MG63 (cell line): ENCODE measurements at regions not wholly inside any gene's neighbourhood (a gene's known extent, or its start where the extent isn't known, plus 50 kb on each side); places are given as distances from the start of the nearest gene placed in this dataset.

ENCODE experiments used
- DNase-seq: peaks from one replicate; pipeline ENCODE4 v3.0.0-alpha.2; 2020
- H3K27me3 ChIP-seq: fragments of 250-450 bp; sonication (Bioruptor Pico); 2 replicates; pipeline ENCODE4 v1.5.1; 2020; ENCODE audit warnings: mild to moderate bottlenecking, moderate library complexity
- H3K36me3 ChIP-seq: fragments of 250-450 bp; sonication (Bioruptor Pico); 2 replicates; pipeline ENCODE4 v1.5.1; 2020; ENCODE audit warnings: mild to moderate bottlenecking, moderate library complexity
- H3K4me3 ChIP-seq: fragments of 250-450 bp; sonication (Bioruptor Pico); 2 replicates; pipeline ENCODE4 v1.5.1; 2020; ENCODE audit warnings: mild to moderate bottlenecking, moderate library complexity
- H3K9me3 ChIP-seq: fragments of 250-450 bp; sonication (Bioruptor Pico); 2 replicates; pipeline ENCODE4 v1.5.1; 2020; ENCODE audit warnings: mild to moderate bottlenecking, moderate library complexity

DNA sequence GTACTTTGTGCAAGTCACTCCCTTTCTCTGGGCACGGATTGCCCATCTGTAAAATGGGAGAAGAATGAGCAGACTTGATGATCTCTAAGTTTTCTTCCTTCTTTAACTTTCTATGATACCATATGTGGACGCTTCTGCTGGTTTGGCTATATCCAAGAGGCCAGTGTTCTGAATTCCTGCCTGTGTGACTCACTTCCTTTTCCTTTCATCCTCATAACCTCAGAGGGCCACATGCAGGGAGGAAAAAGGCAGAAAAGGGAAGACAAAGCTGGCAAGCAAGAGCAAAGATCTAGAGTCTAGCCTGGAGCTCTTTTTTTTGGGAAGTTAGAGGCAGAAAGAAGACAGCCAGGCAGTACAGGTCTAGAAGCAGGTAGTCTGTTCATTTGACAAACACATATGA lies 151.2 kb downstream of the OMA1 start:
- peak; percentile 78 for DNase-seq
- Histone ChIP-seq H3K9me3 (no peaks in the 10 kb centered on the region), H3K27me3 (no peaks in the 10 kb centered on the region), H3K4me3 (no peak overlapping the region), H3K36me3 (no peaks in the 10 kb centered on the region)

DNA sequence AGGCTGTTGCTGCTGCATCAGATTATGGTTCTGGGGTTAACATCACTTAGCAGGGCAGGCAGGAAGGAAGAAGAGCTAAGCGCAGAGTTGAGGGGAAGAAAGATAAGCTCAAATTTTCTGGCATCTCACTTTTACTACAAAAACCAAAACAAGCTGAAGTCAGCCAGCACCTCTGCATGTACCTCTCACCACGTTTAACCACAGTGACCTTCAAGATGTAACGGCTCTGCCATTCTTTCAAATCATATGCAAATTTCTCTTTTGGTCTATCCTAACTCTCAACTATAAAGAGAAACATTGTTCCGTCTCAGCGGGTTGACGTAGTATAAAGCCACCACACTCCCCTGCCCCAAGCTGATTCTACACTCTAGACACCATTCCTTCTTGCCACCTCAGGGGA lies 154.4 kb downstream of the OMA1 start:
- DNase-seq: no peak
- H3K9me3 ChIP-seq: no peaks in the 10 kb centered on the region
- H3K36me3 ChIP-seq: no peaks in the 10 kb centered on the region
- no peaks in the 10 kb centered on the region for H3K27me3 ChIP-seq
- H3K4me3 ChIP-seq: no peak overlapping the region

DNA sequence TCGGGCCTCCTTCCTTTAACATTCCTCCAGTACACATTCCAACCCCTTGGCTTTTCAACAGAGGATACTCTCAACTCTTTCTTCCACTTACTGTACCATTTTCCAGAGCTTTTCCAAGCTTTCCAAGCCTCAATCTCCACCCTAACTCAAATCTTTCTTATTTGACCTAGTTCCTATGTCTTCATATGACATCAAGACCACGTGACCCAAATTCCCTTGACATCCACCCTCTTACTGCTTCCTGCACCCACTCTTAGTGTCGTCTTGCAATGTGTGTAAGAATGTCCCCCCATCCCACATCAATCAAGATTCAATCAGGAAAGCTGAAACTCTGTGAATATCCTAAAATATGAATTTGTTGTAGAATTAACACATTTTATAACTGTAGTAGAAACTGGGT lies 155.0 kb downstream of the OMA1 start:
- Histone ChIP-seq H3K27me3 (no peaks in the 10 kb centered on the region), H3K36me3 (no peaks in the 10 kb centered on the region)

DNA sequence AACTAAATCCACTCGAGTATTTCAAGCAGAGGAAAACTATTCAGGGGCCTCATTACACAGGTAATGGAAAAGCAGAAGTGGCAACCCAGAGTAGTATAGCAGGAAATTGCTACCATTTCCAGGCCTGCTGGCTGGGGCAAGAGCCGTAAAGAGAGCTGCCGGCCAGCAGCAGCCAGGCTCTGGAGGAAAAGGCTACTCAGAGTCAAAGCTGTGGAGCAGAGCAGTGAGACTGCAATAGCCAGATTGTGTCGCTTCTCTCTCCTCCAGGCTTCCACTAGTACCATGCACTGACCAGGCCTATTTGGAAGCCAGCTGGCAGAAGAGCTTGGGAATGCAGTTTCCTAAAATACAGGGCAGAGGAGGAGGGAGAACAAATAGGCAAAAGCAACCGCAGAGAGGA lies 155.5 kb downstream of the OMA1 start:
- no peak for DNase-seq
- H3K27me3 ChIP-seq: no peaks in the 10 kb centered on the region
- no peak overlapping the region for H3K4me3 ChIP-seq
- H3K9me3 ChIP-seq: no peaks in the 10 kb centered on the region
- H3K36me3 ChIP-seq: no peaks in the 10 kb centered on the region

More for the DNA sequence above, 155.0 kb downstream of the OMA1 start:
- Histone ChIP-seq H3K9me3 (no peaks in the 10 kb centered on the region), H3K4me3 (no peak overlapping the region)
- no peak for DNase-seq

DNA sequence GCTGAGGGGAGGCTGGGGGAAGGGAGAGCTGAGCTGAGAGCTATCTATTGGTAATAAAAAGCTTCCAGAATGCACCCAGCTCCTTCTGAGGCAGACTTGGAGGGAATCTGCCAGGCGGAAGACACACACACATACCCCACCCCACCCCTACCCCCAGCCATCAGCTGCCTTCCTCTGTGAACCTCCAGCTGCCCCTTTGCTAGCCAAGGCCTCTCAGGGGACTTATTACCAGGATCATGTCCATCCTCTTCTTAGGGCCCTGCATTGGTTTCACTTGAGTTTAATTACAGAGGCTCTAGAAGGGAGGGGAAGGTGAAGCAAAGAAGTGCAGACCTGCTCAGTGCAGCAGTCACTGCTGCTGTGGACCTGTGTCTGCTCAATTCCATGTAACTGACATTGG lies 156.4 kb downstream of the OMA1 start:
- Histone ChIP-seq H3K4me3 (no peak overlapping the region), H3K36me3 (no peaks in the 10 kb centered on the region), H3K27me3 (no peaks in the 10 kb centered on the region), H3K9me3 (no peaks in the 10 kb centered on the region)
- DNase-seq: no peak

DNA sequence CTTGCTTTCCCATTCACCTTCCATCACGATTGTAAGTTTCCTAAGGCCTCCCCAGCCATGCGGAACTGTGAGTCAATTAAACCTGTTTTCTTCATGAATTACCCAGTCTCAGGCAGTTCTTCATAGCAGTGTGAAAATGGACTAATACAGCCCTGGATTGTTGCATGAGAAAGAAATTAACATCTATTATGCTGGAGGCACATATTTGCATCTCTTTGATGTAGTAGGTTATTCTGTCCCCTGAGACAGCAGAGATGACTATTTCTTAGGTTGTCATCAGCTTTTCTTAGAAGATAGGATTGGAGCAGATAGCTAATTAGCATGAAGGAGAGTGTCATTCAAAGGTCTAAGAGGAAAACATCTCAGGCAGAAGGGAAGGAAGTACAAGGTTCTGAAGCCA lies 166.2 kb downstream of the OMA1 start:
- no peaks in the 10 kb centered on the region for H3K36me3 ChIP-seq
- H3K9me3 ChIP-seq: no peaks in the 10 kb centered on the region
- no peak for DNase-seq
- H3K27me3 ChIP-seq: no peaks in the 10 kb centered on the region
- no peak overlapping the region for H3K4me3 ChIP-seq

DNA sequence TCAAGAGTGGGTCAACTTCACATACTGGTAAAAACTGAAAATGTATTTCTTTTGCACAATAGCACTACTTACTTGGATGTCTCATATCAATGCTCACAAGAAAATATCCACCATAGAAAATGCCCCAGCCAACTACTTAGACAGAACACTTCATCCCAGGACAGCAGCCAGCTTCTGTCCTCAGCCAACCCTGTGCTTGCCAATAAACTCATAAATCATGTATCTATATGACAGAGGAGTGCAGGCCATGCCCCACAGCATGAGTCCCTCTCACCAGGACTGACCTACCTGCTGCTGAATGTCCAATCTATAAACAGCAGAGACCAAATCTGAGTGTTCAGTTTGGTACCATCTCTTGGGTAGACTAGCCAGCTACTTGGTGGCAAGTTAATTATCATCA lies 179.3 kb downstream of the OMA1 start:
- H3K9me3 ChIP-seq: no peaks in the 10 kb centered on the region
- DNase-seq: no peak
- no peaks in the 10 kb centered on the region for H3K36me3 ChIP-seq
- no peaks in the 10 kb centered on the region for H3K27me3 ChIP-seq
- H3K4me3 ChIP-seq: no peak overlapping the region

DNA sequence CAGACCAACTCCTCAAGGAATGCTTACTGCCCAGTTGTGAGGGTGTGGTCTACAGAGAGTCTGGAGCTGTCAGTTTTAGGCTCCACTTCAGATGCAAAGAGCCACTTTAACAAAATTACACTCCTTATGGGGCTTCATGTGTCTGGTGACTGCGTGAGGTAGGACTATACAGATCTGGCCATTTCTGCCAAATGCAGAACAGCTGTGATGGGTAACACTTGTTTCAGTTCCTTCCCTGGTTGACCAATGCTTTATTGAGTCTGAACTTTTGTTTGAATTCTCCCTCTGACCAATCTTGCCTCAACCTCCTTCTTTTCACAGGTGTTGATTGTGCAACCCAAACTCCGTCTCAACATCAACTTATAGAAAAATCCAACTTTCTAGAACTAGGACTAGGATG lies 181.2 kb downstream of the OMA1 start:
- Histone ChIP-seq H3K9me3 (no peaks in the 10 kb centered on the region), H3K27me3 (no peaks in the 10 kb centered on the region), H3K4me3 (no peak overlapping the region), H3K36me3 (no peaks in the 10 kb centered on the region)
- DNase-seq: no peak

DNA sequence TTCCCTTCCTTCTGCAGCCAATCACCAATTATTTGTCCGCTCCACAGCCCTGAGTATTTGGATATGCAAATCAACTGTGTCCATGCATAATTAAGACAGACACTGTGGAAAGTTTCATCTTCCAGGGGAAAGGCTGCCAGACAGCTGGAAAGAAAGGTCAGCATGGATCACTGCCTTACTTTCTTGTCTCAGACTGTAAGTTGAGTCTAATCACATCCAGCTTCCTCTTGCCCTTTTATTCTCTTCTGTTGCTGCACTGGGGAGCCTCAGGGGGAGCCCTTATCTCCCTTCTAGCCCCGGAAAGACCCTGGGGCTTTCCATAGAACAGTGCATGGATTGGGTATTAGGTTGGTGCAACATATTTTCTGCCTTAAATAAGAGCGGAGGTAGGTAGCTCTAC lies 182.9 kb downstream of the OMA1 start:
- no peaks in the 10 kb centered on the region for H3K27me3 ChIP-seq
- no peaks in the 10 kb centered on the region for H3K9me3 ChIP-seq
- DNase-seq: no peak
- no peaks in the 10 kb centered on the region for H3K36me3 ChIP-seq
- no peak overlapping the region for H3K4me3 ChIP-seq

DNA sequence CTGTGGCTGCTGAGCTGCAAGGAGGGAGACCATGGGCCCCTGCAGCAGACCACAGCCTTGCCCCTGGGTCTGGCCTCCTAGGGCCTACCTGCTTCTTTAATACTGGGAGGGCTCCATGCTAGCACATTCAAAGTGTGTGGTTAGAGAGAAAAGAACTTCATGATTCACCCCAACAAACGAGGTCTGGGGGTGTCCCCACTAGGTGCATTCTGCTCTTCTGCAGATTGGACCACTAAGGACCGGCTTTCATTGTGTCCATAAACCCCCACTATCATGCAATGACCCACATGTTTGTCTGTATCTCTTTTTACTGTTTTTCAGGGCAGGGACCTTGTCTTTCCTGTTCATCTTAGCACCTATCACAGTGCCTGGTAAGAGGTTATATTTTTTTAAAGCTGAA lies 185.4 kb downstream of the OMA1 start:
- Histone ChIP-seq H3K9me3 (no peaks in the 10 kb centered on the region), H3K4me3 (no peak overlapping the region), H3K36me3 (no peaks in the 10 kb centered on the region), H3K27me3 (no peaks in the 10 kb centered on the region)
- DNase-seq: no peak

DNA sequence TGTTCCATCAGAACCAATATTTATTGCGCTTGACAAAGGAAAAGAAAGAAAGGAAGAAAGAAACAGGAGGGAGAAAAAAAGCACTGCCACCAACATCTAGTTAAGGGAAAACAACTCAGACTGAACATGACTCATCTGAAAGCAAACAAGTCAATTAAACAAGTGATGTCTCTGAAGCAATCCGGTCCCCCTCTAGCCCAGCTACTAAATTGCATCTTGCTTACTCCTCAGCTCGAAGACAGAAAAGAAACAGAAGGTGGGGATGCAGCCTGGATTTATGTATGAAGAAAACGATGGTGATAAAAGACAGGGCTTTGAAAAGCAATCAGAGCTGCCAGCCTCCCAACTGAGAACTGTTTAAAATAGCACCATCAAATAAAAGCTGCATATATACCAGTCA lies 188.2 kb downstream of the OMA1 start:
- Histone ChIP-seq H3K27me3 (no peaks in the 10 kb centered on the region), H3K36me3 (no peaks in the 10 kb centered on the region), H3K4me3 (no peak overlapping the region), H3K9me3 (no peaks in the 10 kb centered on the region)
- no peak for DNase-seq

DNA sequence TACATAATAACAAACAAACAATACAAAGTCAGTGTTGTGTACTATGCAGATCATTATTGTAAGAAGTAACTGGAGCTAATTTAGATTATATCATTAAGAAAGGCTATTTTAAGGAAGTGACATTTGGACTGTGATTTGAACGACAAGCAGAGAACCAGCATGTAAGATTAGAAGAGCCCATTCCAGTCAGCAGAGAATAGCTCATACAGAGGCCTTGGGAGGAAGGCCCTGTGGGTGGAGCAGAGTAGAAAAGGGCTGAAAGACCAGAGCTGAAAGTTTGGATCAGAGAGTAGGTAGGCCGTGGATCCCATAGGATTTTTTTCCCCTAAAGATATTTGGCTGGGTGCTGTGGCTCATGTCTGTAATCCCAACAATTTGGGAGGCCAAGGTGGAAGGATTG lies 190.1 kb downstream of the OMA1 start:
- H3K9me3 ChIP-seq: no peaks in the 10 kb centered on the region
- H3K4me3 ChIP-seq: no peak overlapping the region
- no peaks in the 10 kb centered on the region for H3K36me3 ChIP-seq
- no peaks in the 10 kb centered on the region for H3K27me3 ChIP-seq
- no peak for DNase-seq

DNA sequence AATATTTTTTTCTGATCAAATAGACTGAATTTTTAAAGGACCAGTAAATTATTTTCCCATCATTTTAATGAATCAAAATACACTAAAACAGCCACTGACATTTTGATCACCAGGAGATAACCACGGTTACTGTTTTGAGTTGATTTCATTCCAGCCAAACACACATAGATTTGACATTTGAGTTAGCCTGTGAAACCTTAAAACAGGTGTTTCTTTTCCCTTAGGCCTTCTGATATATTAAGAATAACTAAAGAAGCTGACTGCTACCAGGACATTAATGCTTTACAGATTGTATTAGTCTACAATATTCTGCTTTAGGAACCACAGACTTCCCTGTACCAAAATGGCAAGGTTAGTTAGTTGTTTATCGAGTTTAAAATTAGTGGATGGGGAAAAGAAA lies 193.4 kb downstream of the OMA1 start:
- no peaks in the 10 kb centered on the region for H3K36me3 ChIP-seq
- no peaks in the 10 kb centered on the region for H3K9me3 ChIP-seq
- H3K27me3 ChIP-seq: no peaks in the 10 kb centered on the region
- no peak overlapping the region for H3K4me3 ChIP-seq
- DNase-seq: no peak

DNA sequence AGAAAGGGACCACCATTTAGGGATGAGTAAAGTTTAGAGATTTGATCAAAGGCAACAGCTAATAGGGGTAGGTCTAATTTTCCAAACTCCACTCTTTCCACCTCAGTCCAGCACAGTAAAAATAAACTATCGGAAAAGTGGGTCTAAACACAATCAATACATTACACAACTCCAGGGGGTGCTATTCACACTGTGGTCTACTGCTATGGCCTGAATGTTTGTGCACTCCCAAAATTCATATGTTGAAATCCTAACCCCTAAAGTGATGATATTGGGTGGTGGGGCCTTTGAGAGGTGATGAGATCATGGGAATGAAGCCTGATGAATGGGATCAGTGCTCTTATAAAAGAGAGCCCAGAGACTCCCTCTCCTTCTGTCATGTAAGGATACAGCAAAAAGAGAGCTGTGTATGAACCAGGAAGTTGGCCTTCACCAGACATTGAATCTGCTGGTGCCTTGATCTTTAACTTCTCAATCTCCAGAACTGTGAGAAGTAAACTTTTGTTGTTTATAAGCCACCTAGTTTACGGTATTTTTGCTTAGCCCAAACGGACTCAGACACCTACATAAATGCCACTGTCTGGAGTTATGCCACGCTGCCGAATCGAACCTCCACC lies 193.9 kb downstream of the OMA1 start:
- DNase-seq: no peak
- no peak overlapping the region for H3K4me3 ChIP-seq
- H3K36me3 ChIP-seq: no peaks in the 10 kb centered on the region
- no peaks in the 10 kb centered on the region for H3K27me3 ChIP-seq
- H3K9me3 ChIP-seq: no peaks in the 10 kb centered on the region

DNA sequence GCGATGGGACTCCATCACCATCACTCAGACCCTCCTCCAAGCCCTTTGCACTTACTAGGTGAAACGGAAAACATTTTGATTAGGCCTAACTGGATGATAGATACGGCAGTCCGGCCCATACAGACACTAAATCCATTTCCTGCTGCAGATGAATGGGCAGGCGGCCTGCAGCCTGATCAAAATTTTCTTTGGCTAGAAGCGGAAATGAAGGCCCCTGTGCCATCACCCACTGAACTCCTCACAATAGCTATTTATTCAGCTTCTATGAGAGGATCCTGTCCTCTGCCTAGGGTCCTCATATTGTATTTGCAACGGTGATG lies 200.5 kb downstream of the OMA1 start:
- no peak for DNase-seq
- Histone ChIP-seq H3K9me3 (no peaks in the 10 kb centered on the region), H3K27me3 (no peaks in the 10 kb centered on the region), H3K36me3 (no peaks in the 10 kb centered on the region), H3K4me3 (no peak overlapping the region)

DNA sequence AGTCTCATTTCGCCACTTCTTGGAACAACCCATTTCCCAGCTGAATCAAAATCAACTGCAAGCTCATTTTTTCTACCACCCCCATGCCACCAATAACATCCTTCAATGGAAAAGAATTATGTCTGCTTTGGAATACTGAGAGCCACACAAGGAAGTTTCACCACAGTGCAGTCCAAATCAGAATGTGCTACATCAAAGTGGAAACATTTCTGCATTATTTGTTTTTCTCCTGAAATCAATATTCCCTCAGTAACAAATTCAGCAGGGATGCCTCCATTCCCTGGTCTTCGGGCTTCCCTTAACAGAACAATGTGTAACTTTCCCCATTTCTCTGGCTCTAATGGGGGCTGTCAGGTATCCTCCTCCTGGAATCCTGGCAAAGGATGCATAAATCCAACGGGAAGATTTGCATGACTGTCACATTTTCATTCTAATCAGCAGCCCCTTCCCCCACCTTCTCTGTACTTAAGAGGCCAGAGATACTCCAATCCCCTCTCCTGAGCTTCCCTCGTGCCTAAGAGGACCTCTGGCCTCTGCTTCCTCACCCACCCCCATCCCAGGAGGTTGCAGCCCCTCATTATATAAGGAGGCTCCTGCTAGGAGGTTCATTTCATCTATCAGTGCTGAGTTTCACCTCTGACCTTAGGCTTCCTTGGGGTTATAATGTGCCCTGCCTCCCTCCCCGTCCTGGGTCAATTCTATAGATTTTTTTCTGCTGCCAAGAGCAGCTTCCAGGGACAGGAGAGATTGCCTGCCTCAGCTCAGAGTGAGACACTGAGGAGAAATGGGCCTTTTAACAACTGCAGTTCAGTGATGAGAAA lies 201.1 kb downstream of the OMA1 start:
- H3K27me3 ChIP-seq: no peaks in the 10 kb centered on the region
- no peak overlapping the region for H3K4me3 ChIP-seq
- no peak for DNase-seq
- no peaks in the 10 kb centered on the region for H3K9me3 ChIP-seq
- no peaks in the 10 kb centered on the region for H3K36me3 ChIP-seq

DNA sequence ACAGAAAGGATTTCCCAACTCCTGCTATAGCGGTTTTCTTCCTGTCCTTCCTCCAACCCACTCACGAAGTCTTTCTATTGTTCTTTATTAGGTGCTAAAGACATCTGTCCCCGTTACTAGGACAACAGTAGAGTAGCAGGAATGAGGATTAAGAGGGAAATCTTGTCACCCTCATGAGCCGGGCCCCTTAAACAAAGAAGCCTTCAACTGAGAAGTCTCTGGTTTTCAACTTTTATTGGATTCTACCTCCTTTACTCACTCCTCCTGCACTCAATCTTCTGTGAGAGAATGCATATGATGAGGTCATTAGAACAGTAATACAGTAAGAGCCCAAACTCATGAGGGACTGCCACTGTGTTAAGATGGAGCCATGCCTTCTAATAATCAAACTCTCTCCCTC lies 206.3 kb downstream of the OMA1 start:
- no peak for DNase-seq
- Histone ChIP-seq H3K36me3 (no peaks in the 10 kb centered on the region), H3K4me3 (no peak overlapping the region), H3K9me3 (no peaks in the 10 kb centered on the region), H3K27me3 (no peaks in the 10 kb centered on the region)

DNA sequence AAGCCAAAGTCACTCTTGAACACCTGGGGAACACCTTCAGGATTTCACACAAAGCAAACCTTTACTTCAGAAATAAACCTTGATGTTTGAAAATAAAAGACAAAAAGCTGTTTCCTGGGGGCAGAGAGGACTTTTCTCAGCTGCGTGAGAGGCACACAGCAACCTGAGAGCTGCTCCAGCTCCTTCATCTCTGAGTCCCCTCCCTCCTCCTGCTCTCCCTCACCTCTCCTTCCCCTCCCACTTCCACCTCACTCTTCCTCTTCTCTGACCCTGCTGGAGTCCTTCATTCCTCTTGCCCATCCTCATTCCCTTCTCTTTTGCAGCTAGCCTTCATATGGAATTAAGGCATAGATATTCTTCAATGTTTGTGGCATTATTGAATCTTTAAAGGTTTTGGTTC lies 208.4 kb downstream of the OMA1 start:
- no peaks in the 10 kb centered on the region for H3K27me3 ChIP-seq
- H3K9me3 ChIP-seq: no peaks in the 10 kb centered on the region
- no peak overlapping the region for H3K4me3 ChIP-seq
- DNase-seq: no peak
- no peaks in the 10 kb centered on the region for H3K36me3 ChIP-seq
